ENCODE measurements at regions not wholly inside any gene's neighbourhood (a gene's known extent, or its start where the extent isn't known, plus 50 kb on each side); places are given as distances from the start of the nearest gene placed in this dataset.

- H3K4me1 ChIP-seq = peaks cover 14% of the 10 kb centered on the region
- TF ChIP-seq CTCF (IDR thresholded peaks at IDR 0.05; ENCODE audit: borderline replicate concordance) = no peak
- no peak overlapping the region for H3K27ac ChIP-seq (replicated peaks)
- no peaks in the 10 kb centered on the region for H3K36me3 ChIP-seq
- intact Hi-C loops (cut with micrococcal nuclease) = no loop called here
- H3K27me3 ChIP-seq (ENCODE audit: low read depth) = no peaks in the 10 kb centered on the region
- no peaks in the 10 kb centered on the region for H3K9me3 ChIP-seq (replicated peaks)
- DNase-seq = no peak
- no peak overlapping the region for H3K4me3 ChIP-seq
These were observed 64.3 kb upstream of the NAV2 start for GRCh38 chr11:19648321-19648720.

- no peak overlapping the region for H3K27ac ChIP-seq (replicated peaks)
- TF ChIP-seq CTCF (IDR thresholded peaks at IDR 0.05; ENCODE audit: borderline replicate concordance) = no peak
- H3K9me3 ChIP-seq (replicated peaks) = no peaks in the 10 kb centered on the region
- no peak overlapping the region for H3K4me3 ChIP-seq
- no peak for DNase-seq
- no peaks in the 10 kb centered on the region for H3K27me3 ChIP-seq (ENCODE audit: low read depth)
- peaks cover 9% of the 10 kb centered on the region for H3K4me1 ChIP-seq
- no peaks in the 10 kb centered on the region for H3K36me3 ChIP-seq
- intact Hi-C loops (cut with micrococcal nuclease) = no loop called here
These were observed 64.8 kb upstream of the NAV2 start for GRCh38 chr11:19647816-19648215.

GRCh38 chr11:19646921-19647320 lies 65.7 kb upstream of the NAV2 start:
- Histone ChIP-seq H3K27me3 (ENCODE audit: low read depth) (no peaks in the 10 kb centered on the region), H3K4me3 (no peak overlapping the region), H3K27ac (replicated peaks) (no peak overlapping the region), H3K4me1 (peaks cover 15% of the 10 kb centered on the region), H3K36me3 (no peaks in the 10 kb centered on the region), H3K9me3 (replicated peaks) (no peaks in the 10 kb centered on the region)
- no peak for TF ChIP-seq CTCF (IDR thresholded peaks at IDR 0.05; ENCODE audit: borderline replicate concordance)
- intact Hi-C loops (cut with micrococcal nuclease) = no loop called here
- DNase-seq = no peak

GRCh38 chr11:19646308-19646707 lies 66.3 kb upstream of the NAV2 start:
- peaks cover 21% of the 10 kb centered on the region for H3K4me1 ChIP-seq
- intact Hi-C loops (cut with micrococcal nuclease) = no loop called here
- no peaks in the 10 kb centered on the region for H3K27me3 ChIP-seq (ENCODE audit: low read depth)
- TF ChIP-seq CTCF (IDR thresholded peaks at IDR 0.05; ENCODE audit: borderline replicate concordance) = no peak
- H3K27ac ChIP-seq (replicated peaks) = no peak overlapping the region
- DNase-seq = no peak
- no peaks in the 10 kb centered on the region for H3K9me3 ChIP-seq (replicated peaks)
- no peaks in the 10 kb centered on the region for H3K36me3 ChIP-seq
- no peak overlapping the region for H3K4me3 ChIP-seq

- intact Hi-C loops (cut with micrococcal nuclease) = no loop called here
- H3K4me1 ChIP-seq = peaks cover 23% of the 10 kb centered on the region
- no peaks in the 10 kb centered on the region for H3K36me3 ChIP-seq
- TF ChIP-seq CTCF (IDR thresholded peaks at IDR 0.05; ENCODE audit: borderline replicate concordance) = no peak
- no peak for DNase-seq
- no peak overlapping the region for H3K27ac ChIP-seq (replicated peaks)
- H3K27me3 ChIP-seq (ENCODE audit: low read depth) = no peaks in the 10 kb centered on the region
- no peak overlapping the region for H3K4me3 ChIP-seq
- no peaks in the 10 kb centered on the region for H3K9me3 ChIP-seq (replicated peaks)
These were observed 68.3 kb upstream of the NAV2 start for GRCh38 chr11:19644316-19644715.
